ENCODE measurements at regions not wholly inside any gene's neighbourhood (a gene's known extent, or its start where the extent isn't known, plus 50 kb on each side); places are given as distances from the start of the nearest gene placed in this dataset.

GRCh38 chr13:84985860-84986259, 813.4 kb downstream of the SLITRK6 start:
- H3K27me3 ChIP-seq (replicated peaks in 1 of 4; ENCODE audit: control extremely low read depth in 1 of 4, control insufficient read depth in 3 of 4, insufficient read depth in 4 of 4, low read length in 3 of 4) = no peaks in the 10 kb centered on the region
- H3K4me2 ChIP-seq (replicated peaks; ENCODE audit: low read depth, low read length, poor library complexity, severe bottlenecking) = no peak overlapping the region
- no peak overlapping the region for H3K9ac ChIP-seq (ENCODE audit: low read length)
- H2AFZ ChIP-seq (ENCODE audit: insufficient read depth, low read depth, low read length, poor library complexity, severe bottlenecking) = no peak overlapping the region
- no peaks in the 10 kb centered on the region for H3K27me3 Mint-ChIP-seq
- no peak overlapping the region for H3K27ac ChIP-seq (ENCODE audit: low read length in 2 of 2)
- intact Hi-C loops (cut with micrococcal nuclease) = no loop called here
- no peak overlapping the region for H3K4me3 Mint-ChIP-seq
- no peaks in the 10 kb centered on the region for H4K20me1 ChIP-seq (ENCODE audit: control insufficient read depth, insufficient read depth, low read length, poor library complexity, severe bottlenecking)
- ATAC-seq (ENCODE audit: low read depth) = no peak
- WGBS (ENCODE audit: insufficient coverage) = no CpG with 5 or more reads among the region's 2 CpGs
- ChIA-PET CTCF (no interaction called here), POLR2A (no interaction called here)
- no peaks in the 10 kb centered on the region for H3K4me1 ChIP-seq (ENCODE audit: control insufficient read depth in 2 of 2, insufficient read depth in 2 of 2, low read length in 2 of 2)
- TF ChIP-seq CTCF (IDR thresholded peaks at IDR 0.05) (no peak), EZH2 (IDR thresholded peaks at IDR 0.05; ENCODE audit: borderline replicate concordance, insufficient read depth, low read depth, low read length, poor library complexity, severe bottlenecking) (no peak)
- H3K79me2 ChIP-seq (ENCODE audit: control insufficient read depth, insufficient read depth, low read length) = no peaks in the 10 kb centered on the region
- peaks cover 4% of the 10 kb centered on the region for H3K9me3 Mint-ChIP-seq (ENCODE audit: insufficient read depth)
- no peak overlapping the region for H3K4me3 ChIP-seq (ENCODE audit: control extremely low read depth in 1 of 5, extremely low read depth in 1 of 5, insufficient read depth in 1 of 5, low read depth in 2 of 5, low read length in 4 of 5)
- H3K9me3 ChIP-seq (ENCODE audit: control extremely low read depth in 1 of 3, control insufficient read depth in 2 of 3, insufficient read depth in 1 of 3, low read length in 2 of 3) = no peaks in the 10 kb centered on the region
- no peak overlapping the region for H3K27ac Mint-ChIP-seq
- no peaks in the 10 kb centered on the region for H3K4me1 Mint-ChIP-seq
- no peaks in the 10 kb centered on the region for H3K36me3 ChIP-seq (replicated peaks in 1 of 2; ENCODE audit: control extremely low read depth in 1 of 2, control insufficient read depth in 1 of 2, extremely low read depth in 1 of 2, insufficient read depth in 2 of 2, low read length in 1 of 2)
- DNase-seq = no peak

- no peak for TF ChIP-seq CTCF (IDR thresholded peaks at IDR 0.05)
- TF ChIP-seq EZH2 (IDR thresholded peaks at IDR 0.05; ENCODE audit: borderline replicate concordance, insufficient read depth, low read depth, low read length, poor library complexity, severe bottlenecking) = no peak
- ATAC-seq (ENCODE audit: low read depth) (no peak), DNase-seq (no peak)
- H3K9me3 ChIP-seq (ENCODE audit: control extremely low read depth in 1 of 3, control insufficient read depth in 2 of 3, insufficient read depth in 1 of 3, low read length in 2 of 3) = no peaks in the 10 kb centered on the region
- no peak overlapping the region for H3K4me2 ChIP-seq (replicated peaks; ENCODE audit: low read depth, low read length, poor library complexity, severe bottlenecking)
- no peak overlapping the region for H3K27ac ChIP-seq (ENCODE audit: low read length in 2 of 2)
- H2AFZ ChIP-seq (ENCODE audit: insufficient read depth, low read depth, low read length, poor library complexity, severe bottlenecking) = no peak overlapping the region
- H3K4me1 Mint-ChIP-seq = peaks cover 3% of the 10 kb centered on the region
- H3K27me3 Mint-ChIP-seq = no peaks in the 10 kb centered on the region
- H3K9ac ChIP-seq (ENCODE audit: low read length) = no peak overlapping the region
- intact Hi-C loops (cut with micrococcal nuclease) = no loop called here
- H3K36me3 ChIP-seq (replicated peaks in 1 of 2; ENCODE audit: control extremely low read depth in 1 of 2, control insufficient read depth in 1 of 2, extremely low read depth in 1 of 2, insufficient read depth in 2 of 2, low read length in 1 of 2) = no peaks in the 10 kb centered on the region
- H3K27me3 ChIP-seq (replicated peaks in 1 of 4; ENCODE audit: control extremely low read depth in 1 of 4, control insufficient read depth in 3 of 4, insufficient read depth in 4 of 4, low read length in 3 of 4) = no peaks in the 10 kb centered on the region
- CTCF ChIA-PET = no interaction called here
- H3K4me3 Mint-ChIP-seq = no peak overlapping the region
- no peaks in the 10 kb centered on the region for H3K9me3 Mint-ChIP-seq (ENCODE audit: insufficient read depth)
- H3K4me1 ChIP-seq (ENCODE audit: control insufficient read depth in 2 of 2, insufficient read depth in 2 of 2, low read length in 2 of 2) = no peaks in the 10 kb centered on the region
- no peak overlapping the region for H3K27ac Mint-ChIP-seq
- POLR2A ChIA-PET = no interaction called here
- no peaks in the 10 kb centered on the region for H4K20me1 ChIP-seq (ENCODE audit: control insufficient read depth, insufficient read depth, low read length, poor library complexity, severe bottlenecking)
- H3K4me3 ChIP-seq (ENCODE audit: control extremely low read depth in 1 of 5, extremely low read depth in 1 of 5, insufficient read depth in 1 of 5, low read depth in 2 of 5, low read length in 4 of 5) = no peak overlapping the region
- H3K79me2 ChIP-seq (ENCODE audit: control insufficient read depth, insufficient read depth, low read length) = no peaks in the 10 kb centered on the region
- WGBS (ENCODE audit: insufficient coverage) = no CpG with 5 or more reads among the region's 2 CpGs
Measured at GRCh38 chr13:84983321-84983720, 815.9 kb downstream of the SLITRK6 start.

All from B cell (primary cell).